ENCODE measurements at regions not wholly inside any gene's neighbourhood (a gene's known extent, or its start where the extent isn't known, plus 50 kb on each side); places are given as distances from the start of the nearest gene placed in this dataset.
"Not testable (repeated sequence)": the region's sequence is repeated elsewhere in the genome, so short reads cannot be mapped to it uniquely, and the experiment has no call there.

- not testable (repeated sequence) for DNase-seq (ENCODE audit: low read depth)
These were observed 59.1 kb upstream of the NBPF26 start for GRCh38 chr1:120664376-120665249.

- DNase-seq (ENCODE audit: low read depth), result not testable (repeated sequence)
These were observed 58.5 kb upstream of the NBPF26 start for GRCh38 chr1:120665250-120665577.

- DNase-seq (ENCODE audit: low read depth), result not testable (repeated sequence)
These were observed 55.6 kb upstream of the NBPF26 start for GRCh38 chr1:120668187-120668586.

Data from fibroblast of the conjunctiva (primary cell).